A549 (cell line): ENCODE measurements at regions not wholly inside any gene's neighbourhood (a gene's known extent, or its start where the extent isn't known, plus 50 kb on each side); places are given as distances from the start of the nearest gene placed in this dataset.
"Not testable (repeated sequence)": the region's sequence is repeated elsewhere in the genome, so short reads cannot be mapped to it uniquely, and the experiment has no call there.

ENCODE experiments used
- ATAC-seq, 2 experiments: fragments of 200-7000 bp in 1 of 2; fragments of >200 bp in 1 of 2; cut with Nextera tagmentation in 1 of 2; cut with Tn5 transposase in 1 of 2; 3 replicates each; pipeline versions ENCODE4 v1.8.0 to v1.9.1; 2018 to 2020; ENCODE audit warnings: mild to moderate bottlenecking in 1 of 2, moderate library complexity in 1 of 2
- CTCF ChIA-PET: fragments of 300-600 bp; sonication (Branson Sonifier 250); formaldehyde crosslinking; extraction: SDS; loops from one replicate; lab custom pipeline; 2021; ENCODE audit warnings: antibody characterized with exemption, inconsistent platforms; lab: Yijun Ruan, JAX
- POLR2A ChIA-PET: fragments of 350-600 bp; formaldehyde crosslinking; extraction: SDS; loops from one replicate; lab custom pipeline; 2021; ENCODE audit warnings: antibody characterized with exemption, inconsistent platforms; lab: Yijun Ruan, JAX
- DNase-seq, 2 experiments: peaks; one replicate each; pipeline versions ENCODE4 v3.0.0 to v3.0.0-alpha.2; 2011 to 2016; ENCODE audit warnings: low read depth in 1 of 2, low spot score in 1 of 2
- FAIRE-seq: peaks from 2 replicates; lab custom pipeline; 2011; peaks lifted over from hg19 to GRCh38; lab: Jason Lieb, UNC
- H3K27ac ChIP-seq, 2 experiments: fragments of >200 bp; sonication (Bioruptor Twin); formaldehyde crosslinking; 3 replicates each; pipeline ENCODE4 v1.5.1; 2016 to 2017
- H3K4me1 ChIP-seq: fragments of >200 bp; sonication (Bioruptor Twin); formaldehyde crosslinking; 3 replicates; pipeline ENCODE4 v1.6.1; 2016
- H3K4me2 ChIP-seq: fragments of >200 bp; sonication (Bioruptor Twin); formaldehyde crosslinking; 3 replicates; pipeline ENCODE4 v1.6.1; 2016
- H3K4me3 ChIP-seq: fragments of >200 bp; sonication (Bioruptor Twin); formaldehyde crosslinking; 3 replicates; pipeline ENCODE4 v1.5.1; 2016
- H3K9me3 ChIP-seq: fragments of >200 bp; sonication (Bioruptor Twin); formaldehyde crosslinking; 3 replicates; pipeline ENCODE4 v1.6.1; 2016
- ATOH8 ChIP-seq: fragments of 250-450 bp; sonication (Bioruptor Pico); IDR thresholded peaks from 2 replicates; pipeline ENCODE4 v1.5.0; 2020; ENCODE audit warnings: low read depth, mild to moderate bottlenecking, moderate library complexity
- BCL3 ChIP-seq: fragments of >200 bp; sonication (Bioruptor Twin); formaldehyde crosslinking; IDR thresholded peaks from 3 replicates; pipeline ENCODE4 v1.6.1; 2016
- BHLHE40 ChIP-seq: IDR thresholded peaks from 2 replicates; pipeline ENCODE4 v1.6.1; 2012; ENCODE audit warnings: low read depth, low read length, inconsistent platforms
- CBX2 ChIP-seq: fragments of 200-600 bp; sonication (generic); IDR thresholded peaks from 2 replicates; pipeline ENCODE4 v1.6.1; 2016; ENCODE audit warnings: low read depth, mild to moderate bottlenecking, borderline replicate concordance
- CEBPB ChIP-seq, 2 experiments: fragments of >200 bp in 1 of 2; sonication (Bioruptor Twin) in 1 of 2; formaldehyde crosslinking in 1 of 2; IDR thresholded peaks; 2 replicates each; pipeline ENCODE4 v1.6.1; 2012 to 2016
- CHD2 ChIP-seq: fragments of 150-350 bp; IDR thresholded peaks from 2 replicates; pipeline ENCODE4 v1.6.1; 2014; ENCODE audit warnings: low read length; ENCODE audit not compliant: partially characterized antibody
- CHD4 ChIP-seq: fragments of 200-600 bp; sonication (generic); IDR thresholded peaks from 2 replicates; pipeline ENCODE4 v1.6.1; 2016; ENCODE audit warnings: antibody characterized with exemption, mild to moderate bottlenecking, borderline replicate concordance
- EHF ChIP-seq: fragments of 250-450 bp; sonication (Bioruptor Pico); IDR thresholded peaks from 2 replicates; pipeline ENCODE4 v1.5.0; 2020; ENCODE audit warnings: mild to moderate bottlenecking
- EP300 ChIP-seq, 2 experiments: fragments of >200 bp; sonication (Bioruptor Twin); formaldehyde crosslinking; IDR thresholded peaks; 2 replicates in 1 of 2; 3 replicates in 1 of 2; pipeline ENCODE4 v1.6.1; 2016 to 2017
- FOXS1 ChIP-seq: fragments of 250-450 bp; sonication (Bioruptor Pico); IDR thresholded peaks from 2 replicates; pipeline ENCODE4 v1.5.0; 2020; ENCODE audit warnings: mild to moderate bottlenecking, moderate library complexity
- GATA3 ChIP-seq: IDR thresholded peaks from 2 replicates; pipeline ENCODE4 v1.6.1; 2012; ENCODE audit warnings: borderline replicate concordance
- HDAC2 ChIP-seq: fragments of 200-600 bp; sonication (generic); IDR thresholded peaks from 2 replicates; pipeline ENCODE4 v1.6.1; 2016
- HES2 ChIP-seq: fragments of >200 bp; sonication (Bioruptor Twin); formaldehyde crosslinking; IDR thresholded peaks from 2 replicates; pipeline ENCODE4 v1.6.1; 2016
- HOXB13 ChIP-seq: fragments of 250-450 bp; sonication (Bioruptor Pico); IDR thresholded peaks from 2 replicates; pipeline ENCODE4 v1.5.0; 2020; ENCODE audit warnings: low read depth, mild to moderate bottlenecking, moderate library complexity
- HOXB5 ChIP-seq: fragments of 250-450 bp; sonication (Bioruptor Pico); IDR thresholded peaks from 2 replicates; pipeline ENCODE4 v1.5.0; 2020; ENCODE audit warnings: mild to moderate bottlenecking, moderate library complexity
- MYC ChIP-seq: IDR thresholded peaks from 2 replicates; pipeline ENCODE4 v1.6.1; 2012; ENCODE audit warnings: mild to moderate bottlenecking, inconsistent platforms, low read length, improper control_type of control experiment, borderline replicate concordance
- PBX3 ChIP-seq: IDR thresholded peaks from 2 replicates; pipeline ENCODE4 v1.6.1; 2012
- POLR2A ChIP-seq: IDR thresholded peaks from 2 replicates; pipeline ENCODE4 v1.6.1; 2012; ENCODE audit warnings: mild to moderate bottlenecking, low read length
- RAD21 ChIP-seq, 2 experiments: fragments of >200 bp in 1 of 2; sonication (Bioruptor Twin) in 1 of 2; formaldehyde crosslinking in 1 of 2; IDR thresholded peaks in 1 of 2; conservative IDR thresholded peaks in 1 of 2; 2 replicates in 1 of 2; 3 replicates in 1 of 2; pipeline ENCODE4 v1.6.1; 2012 to 2018; ENCODE audit warnings: inconsistent platforms in 1 of 2
- SMC3 ChIP-seq: fragments of >200 bp; sonication (Bioruptor Twin); formaldehyde crosslinking; IDR thresholded peaks from 3 replicates; pipeline ENCODE4 v1.6.1; 2018; ENCODE audit warnings: inconsistent platforms
- TP53 ChIP-seq: fragments of 250-450 bp; sonication (Bioruptor Pico); IDR thresholded peaks from 2 replicates; pipeline ENCODE4 v1.5.0; 2021; ENCODE audit warnings: mild to moderate bottlenecking, moderate library complexity
- USF2 ChIP-seq: fragments of 450-650 bp; IDR thresholded peaks from 2 replicates; pipeline ENCODE4 v1.6.1; 2014; ENCODE audit warnings: antibody characterized with exemption
- ZNF302 ChIP-seq: fragments of 250-450 bp; sonication (Bioruptor Pico); IDR thresholded peaks from 2 replicates; pipeline ENCODE4 v1.9.0; 2021; ENCODE audit warnings: inconsistent platforms, mild to moderate bottlenecking, moderate library complexity
- ZSCAN20 ChIP-seq: fragments of 250-450 bp; sonication (Bioruptor Pico); IDR thresholded peaks from 2 replicates; pipeline ENCODE4 v1.8.0; 2022; ENCODE audit warnings: mild to moderate bottlenecking, moderate library complexity
- WGBS: methylation state at CpG from one replicate; pipeline ENCODE4 v1.1.6; 2017; ENCODE audit errors: missing lambda C conversion rate; 5-methylcytosine and 5-hydroxymethylcytosine counted together

- Histone ChIP-seq H3K4me3 (no peak overlapping the region), H3K4me1 (peaks cover 4% of the 10 kb centered on the region; the same call in 1 of the 3 replicates), H3K9me3 (no peaks in the 10 kb centered on the region), H3K4me2 (peak overlapping the region; percentile 57), H3K27ac (no peak overlapping the region)
- FAIRE-seq = no peak
- ChIA-PET CTCF (interaction anchor here (1.0 kb wide), 1 partner anchor 21 kb away, joined by 3 read pairs; no protein-coding TSS in a partner anchor), POLR2A (no interaction called here)
- ATAC-seq = no peak; a peak in 1 of 6 replicates
- 2% methylated on average over 4 of the region's 4 CpGs for WGBS
- peak; percentile 1 to 29 for DNase-seq
- TF ChIP-seq TP53 (CRISPR knock-in tag) (no peak), GATA3 (peak; percentile 37; the same call in 1 of the 2 replicates)
These were observed 504.3 kb upstream of the SLC35B3 start for GRCh38 chr6:8939615-8940014.

- no peak for ATAC-seq
- peaks cover 3% of the 10 kb centered on the region; the same call in 1 of the 3 replicates for H3K4me1 ChIP-seq
- no peak overlapping the region for H3K4me2 ChIP-seq
- H3K9me3 ChIP-seq = no peaks in the 10 kb centered on the region
- ChIA-PET CTCF (no interaction called here), POLR2A (no interaction called here)
- no peak overlapping the region for H3K4me3 ChIP-seq
- DNase-seq = no peak
- no peak for TF ChIP-seq CHD4
- no peak for TF ChIP-seq HOXB5 (CRISPR knock-in tag)
- TF ChIP-seq ZNF302 (CRISPR knock-in tag) = no peak
- TF ChIP-seq HOXB13 (CRISPR knock-in tag) = no peak
- no peak for TF ChIP-seq HES2
- no peak for TF ChIP-seq EP300 (IDR thresholded peaks at IDR 0.05)
- no peak for TF ChIP-seq BHLHE40
- TF ChIP-seq POLR2A = no peak
- no peak for TF ChIP-seq SMC3
- WGBS = 20% methylated on average over 4 of the region's 4 CpGs
- no peak overlapping the region for H3K27ac ChIP-seq
- FAIRE-seq = no peak
These were observed 499.0 kb upstream of the SLC35B3 start for GRCh38 chr6:8934318-8934717.

- ChIA-PET CTCF (no interaction called here), POLR2A (no interaction called here)
- H3K27ac ChIP-seq = no peak overlapping the region
- ATAC-seq (no peak), FAIRE-seq (no peak)
- H3K9me3 ChIP-seq = no peaks in the 10 kb centered on the region
- H3K4me2 ChIP-seq = no peak overlapping the region
- TF ChIP-seq CEBPB (IDR thresholded peaks at IDR 0.05) = no peak
- TF ChIP-seq MYC = no peak
- TF ChIP-seq PBX3 = no peak
- no peak for TF ChIP-seq SMC3
- TF ChIP-seq BHLHE40 = no peak
- TF ChIP-seq CBX2 = no peak
- TF ChIP-seq RAD21 (conservative IDR thresholded peaks at IDR 0.05 in 1 of 2, IDR thresholded peaks at IDR 0.05 in 1 of 2) = no peak
- TF ChIP-seq, all 56 proteins: peak for 0
- H3K4me1 ChIP-seq = no peaks in the 10 kb centered on the region
- WGBS = 92% methylated on average over 3 of the region's 3 CpGs
- no peak for DNase-seq
- no peak overlapping the region for H3K4me3 ChIP-seq
These were observed 494.7 kb upstream of the SLC35B3 start for GRCh38 chr6:8930009-8930408.

GRCh38 chr6:8920244-8920643, 484.9 kb upstream of the SLC35B3 start:
- 30% methylated on average over 1 of the region's 1 CpG for WGBS
- H3K9me3 ChIP-seq, H3K4me2 ChIP-seq, H3K4me1 ChIP-seq, DNase-seq, H3K4me3 ChIP-seq, CTCF ChIA-PET, FAIRE-seq, ATAC-seq, H3K27ac ChIP-seq: not testable (repeated sequence)
- POLR2A ChIA-PET = interaction anchor here (0.7 kb wide), 1 partner anchor 46 kb away, joined by 3 read pairs; no protein-coding TSS in a partner anchor

GRCh38 chr6:8918196-8918595, 482.9 kb upstream of the SLC35B3 start:
- H3K4me2 ChIP-seq = no peak overlapping the region
- DNase-seq (no peak), ATAC-seq (no peak), FAIRE-seq (no peak)
- H3K4me1 ChIP-seq = no peaks in the 10 kb centered on the region
- ChIA-PET POLR2A (no interaction called here), CTCF (interaction anchor here (0.6 kb wide), 1 partner anchor 21 kb away, joined by 3 read pairs; no protein-coding TSS in a partner anchor)
- WGBS = 15% methylated on average over 2 of the region's 2 CpGs
- H3K27ac ChIP-seq = no peak overlapping the region
- no peaks in the 10 kb centered on the region for H3K9me3 ChIP-seq
- no peak overlapping the region for H3K4me3 ChIP-seq
- TF ChIP-seq FOXS1 (CRISPR knock-in tag) (no peak), TP53 (CRISPR knock-in tag) (no peak), CBX2 (no peak), ZSCAN20 (CRISPR knock-in tag) (no peak), BCL3 (no peak), ATOH8 (CRISPR knock-in tag) (no peak), USF2 (no peak), EHF (CRISPR knock-in tag) (no peak), BHLHE40 (no peak), HOXB13 (CRISPR knock-in tag) (no peak), HDAC2 (no peak), CHD2 (no peak)
